Activated gamma-delta T cell treated with anti-CD3 and anti-CD28 coated beads, Interleukin-2, amount 50 U/mL, for 16 hours (primary cell): ENCODE measurements at regions not wholly inside any gene's neighbourhood (a gene's known extent, or its start where the extent isn't known, plus 50 kb on each side); places are given as distances from the start of the nearest gene placed in this dataset.

Source experiments
- DNase-seq: peaks from one replicate; pipeline ENCODE4 v3.0.0-alpha.2; 2020; ENCODE audit warnings: low read depth

- no peak for DNase-seq
Measured at GRCh38 chr5:91283899-91284298, 99.2 kb downstream of the ARRDC3 start.

GRCh38 chr5:91283326-91283725, 99.8 kb downstream of the ARRDC3 start:
- DNase-seq, result no peak

- no peak for DNase-seq
Measured at GRCh38 chr5:91282210-91282609, 100.9 kb downstream of the ARRDC3 start.

GRCh38 chr5:91281401-91281800, 101.7 kb downstream of the ARRDC3 start:
- DNase-seq, result no peak

- peak; percentile 79 for DNase-seq
Measured at GRCh38 chr5:91280362-91281269, 102.5 kb downstream of the ARRDC3 start.

- DNase-seq, result no peak
Measured at GRCh38 chr5:91277840-91278239, 105.3 kb downstream of the ARRDC3 start.

GRCh38 chr5:91277093-91277626, 106.0 kb downstream of the ARRDC3 start:
- no peak for DNase-seq

- no peak for DNase-seq
Measured at GRCh38 chr5:91272858-91273257, 110.3 kb downstream of the ARRDC3 start.

- DNase-seq, result no peak
Measured at GRCh38 chr5:91271999-91272398, 111.1 kb downstream of the ARRDC3 start.

GRCh38 chr5:91269198-91269597, 113.9 kb downstream of the ARRDC3 start:
- no peak for DNase-seq

GRCh38 chr5:91266184-91266705, 116.9 kb downstream of the ARRDC3 start:
- DNase-seq, result no peak

GRCh38 chr5:91264311-91265051, 118.6 kb downstream of the ARRDC3 start:
- no peak for DNase-seq

- no peak for DNase-seq
Measured at GRCh38 chr5:91263898-91264297, 119.2 kb downstream of the ARRDC3 start.

- DNase-seq, result no peak
Measured at GRCh38 chr5:91257301-91257700, 125.8 kb downstream of the ARRDC3 start.

GRCh38 chr5:91256142-91256524, 127.0 kb downstream of the ARRDC3 start:
- DNase-seq, result no peak

GRCh38 chr5:91255396-91256141, 127.5 kb downstream of the ARRDC3 start:
- DNase-seq, result no peak

GRCh38 chr5:91252916-91253315, 130.2 kb downstream of the ARRDC3 start:
- DNase-seq, result no peak

- DNase-seq, result no peak
Measured at GRCh38 chr5:91245871-91246270, 137.2 kb downstream of the ARRDC3 start.

- DNase-seq, result no peak
Measured at GRCh38 chr5:91245074-91245452, 138.1 kb downstream of the ARRDC3 start.

- no peak for DNase-seq
Measured at GRCh38 chr5:91244380-91245073, 138.6 kb downstream of the ARRDC3 start.

- no peak for DNase-seq
Measured at GRCh38 chr5:91243852-91244251, 139.3 kb downstream of the ARRDC3 start.
